ENCODE measurements at regions not wholly inside any gene's neighbourhood (a gene's known extent, or its start where the extent isn't known, plus 50 kb on each side); places are given as distances from the start of the nearest gene placed in this dataset.

- ATAC-seq (ENCODE audit: low FRiP score in 2 of 2) (no peak), DNase-seq (no peak)
- H3K36me3 ChIP-seq, result no peaks in the 10 kb centered on the region
- H3K27me3 ChIP-seq, result no peaks in the 10 kb centered on the region
- no peak for TF ChIP-seq POLR2A (IDR thresholded peaks at IDR 0.05)
- H3K27ac ChIP-seq, result no peak overlapping the region
- WGBS, 2 donors, result 75 to 80% methylated on average over 6 of the region's 6 CpGs
- no peaks in the 10 kb centered on the region for H3K9me3 ChIP-seq
- no peak overlapping the region for H3K4me3 ChIP-seq
- H3K4me1 ChIP-seq, result no peaks in the 10 kb centered on the region
Measured at GRCh38 chr17:45648642-45649041, 135.5 kb upstream of the CRHR1 start.

GRCh38 chr17:45649796-45650195 is 134.3 kb upstream of the CRHR1 start:
- no peak for DNase-seq
- Histone ChIP-seq H3K4me1 (no peaks in the 10 kb centered on the region), H3K4me3 (no peak overlapping the region), H3K27ac (no peak overlapping the region), H3K9me3 (no peaks in the 10 kb centered on the region), H3K27me3 (no peaks in the 10 kb centered on the region), H3K36me3 (no peaks in the 10 kb centered on the region)
- WGBS, 2 donors, result 71% methylated on average over 5 of the region's 5 CpGs; no CpG with 5 or more reads in 1 of the 2 donors
- ATAC-seq (ENCODE audit: low FRiP score in 2 of 2), result no peak
- TF ChIP-seq EP300 (IDR thresholded peaks at IDR 0.05), result no peak
- TF ChIP-seq POLR2AphosphoS5 (IDR thresholded peaks at IDR 0.05), result no peak
- no peak for TF ChIP-seq POLR2A (IDR thresholded peaks at IDR 0.05)
- TF ChIP-seq CTCF (IDR thresholded peaks at IDR 0.05), result no peak

GRCh38 chr17:45650561-45650960 is 133.6 kb upstream of the CRHR1 start:
- no peak for DNase-seq
- 59 to 63% methylated on average over 7 to 10 of the region's 10 CpGs for WGBS, 2 donors

GRCh38 chr17:45651145-45651709 is 132.9 kb upstream of the CRHR1 start:
- Histone ChIP-seq H3K9me3 (no peaks in the 10 kb centered on the region), H3K27ac (no peak overlapping the region), H3K4me3 (no peak overlapping the region), H3K4me1 (no peaks in the 10 kb centered on the region), H3K27me3 (no peaks in the 10 kb centered on the region), H3K36me3 (no peaks in the 10 kb centered on the region)
- WGBS, 2 donors, result 79 to 87% methylated on average over 2 to 8 of the region's 8 CpGs
- no peak for TF ChIP-seq EP300 (IDR thresholded peaks at IDR 0.05)
- TF ChIP-seq CTCF (IDR thresholded peaks at IDR 0.05), result no peak
- no peak for TF ChIP-seq POLR2AphosphoS5 (IDR thresholded peaks at IDR 0.05)
- TF ChIP-seq POLR2A (IDR thresholded peaks at IDR 0.05), result no peak
- no peak for ATAC-seq (ENCODE audit: low FRiP score in 2 of 2)
- DNase-seq, result no peak

More at GRCh38 chr17:45650561-45650960, 133.6 kb upstream of the CRHR1 start:
- Histone ChIP-seq H3K9me3 (no peaks in the 10 kb centered on the region), H3K27ac (no peak overlapping the region), H3K27me3 (no peaks in the 10 kb centered on the region), H3K4me1 (no peaks in the 10 kb centered on the region), H3K4me3 (no peak overlapping the region), H3K36me3 (no peaks in the 10 kb centered on the region)
- TF ChIP-seq CTCF (IDR thresholded peaks at IDR 0.05), result no peak
- no peak for TF ChIP-seq POLR2AphosphoS5 (IDR thresholded peaks at IDR 0.05)
- no peak for TF ChIP-seq POLR2A (IDR thresholded peaks at IDR 0.05)
- TF ChIP-seq EP300 (IDR thresholded peaks at IDR 0.05), result no peak
- ATAC-seq (ENCODE audit: low FRiP score in 2 of 2), result no peak

- ATAC-seq (ENCODE audit: low FRiP score in 2 of 2) (no peak), DNase-seq (no peak)
- Histone ChIP-seq H3K4me1 (no peaks in the 10 kb centered on the region), H3K36me3 (no peaks in the 10 kb centered on the region), H3K4me3 (no peak overlapping the region), H3K9me3 (no peaks in the 10 kb centered on the region), H3K27ac (no peak overlapping the region), H3K27me3 (no peaks in the 10 kb centered on the region)
- WGBS, 2 donors, result 70 to 71% methylated on average over 4 of the region's 4 CpGs
- TF ChIP-seq EP300 (IDR thresholded peaks at IDR 0.05), result no peak
- no peak for TF ChIP-seq CTCF (IDR thresholded peaks at IDR 0.05)
- TF ChIP-seq POLR2AphosphoS5 (IDR thresholded peaks at IDR 0.05), result no peak
- TF ChIP-seq POLR2A (IDR thresholded peaks at IDR 0.05), result no peak
Measured at GRCh38 chr17:45653616-45654015, 130.5 kb upstream of the CRHR1 start.

Data from upper lobe of left lung (tissue), 6 donors.